NK-92 treated with Interleukin-12 subunit alpha and Interleukin-12 subunit beta, amount 100 ng/mL, for 24 hours (cell line): ENCODE measurements at regions not wholly inside any gene's neighbourhood (a gene's known extent, or its start where the extent isn't known, plus 50 kb on each side); places are given as distances from the start of the nearest gene placed in this dataset.

Experiments
- DNase-seq: peaks from one replicate; lab custom pipeline; 2025; lab: John Stamatoyannopoulos, UW

- DNase-seq: no peak
Observed at GRCh38 chr20:37643400-37643799, 50.4 kb upstream of the CTNNBL1 start.

GRCh38 chr20:37642246-37642645 lies 51.6 kb upstream of the CTNNBL1 start:
- DNase-seq: no peak

- DNase-seq: no peak
Observed at GRCh38 chr20:37640600-37641561, 52.9 kb upstream of the CTNNBL1 start.

- DNase-seq: no peak
Observed at GRCh38 chr20:37638527-37638926, 55.3 kb upstream of the CTNNBL1 start.

DNA sequence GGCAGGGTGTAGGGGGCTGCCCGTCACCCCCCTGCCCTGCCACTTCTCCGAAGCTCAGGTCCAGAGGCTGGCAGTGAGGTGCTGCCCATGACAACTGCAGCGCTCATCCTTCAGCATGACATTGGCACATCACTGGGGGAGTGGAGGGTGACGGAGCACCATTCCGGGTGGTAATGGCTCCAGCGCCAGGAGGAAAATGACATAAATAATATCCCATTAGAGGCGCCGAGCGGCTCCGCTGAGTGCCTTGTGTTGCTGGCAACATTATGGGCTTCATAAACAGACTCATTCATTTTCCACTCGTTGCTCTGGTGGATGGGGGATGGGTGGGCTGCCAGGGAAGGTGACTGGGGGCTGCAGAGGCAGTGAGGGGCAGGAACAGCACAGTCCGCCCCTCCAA lies 56.9 kb upstream of the CTNNBL1 start:
- no peak for DNase-seq

GRCh38 chr20:37636212-37636975 lies 57.4 kb upstream of the CTNNBL1 start:
- no peak for DNase-seq

DNA sequence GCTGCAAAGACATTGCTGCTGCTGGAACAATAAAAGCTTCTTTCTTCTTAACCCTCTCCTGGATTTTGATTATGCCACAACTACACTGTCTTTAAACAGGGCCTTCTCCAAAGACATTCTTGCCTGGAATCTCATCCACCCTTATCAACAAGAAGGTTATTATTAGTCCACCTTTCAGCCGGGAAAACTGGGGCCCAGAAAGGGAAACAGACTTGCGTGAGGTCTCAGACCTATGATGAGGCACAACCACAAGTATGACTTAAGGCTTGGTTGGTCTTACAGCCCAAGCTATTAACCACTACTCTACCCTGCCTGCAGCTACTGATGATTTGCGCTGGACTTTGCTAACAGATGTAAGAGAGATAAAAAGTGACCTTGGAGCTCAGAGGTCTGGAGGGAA lies 62.8 kb upstream of the CTNNBL1 start:
- no peak for DNase-seq

DNA sequence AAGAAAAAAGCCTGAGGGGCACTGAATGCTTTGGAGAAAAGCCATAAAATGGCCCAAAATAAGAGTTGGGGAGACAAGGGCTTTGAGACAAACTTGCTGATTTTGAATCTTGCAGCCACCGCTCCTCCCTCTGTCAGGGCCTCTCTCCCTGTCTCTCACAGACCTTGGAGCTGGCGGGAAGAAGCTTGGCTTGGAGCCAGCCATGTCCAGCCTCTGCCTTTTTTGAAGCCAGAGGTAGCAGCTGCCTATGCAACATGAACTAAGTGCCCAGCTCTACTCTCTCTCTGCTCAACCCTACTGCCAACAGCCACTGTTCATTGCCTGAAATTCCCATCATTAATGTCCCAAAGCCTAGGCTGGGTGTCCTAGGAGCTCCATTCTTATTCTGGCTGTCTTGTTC lies 63.7 kb upstream of the CTNNBL1 start:
- no peak for DNase-seq

DNA sequence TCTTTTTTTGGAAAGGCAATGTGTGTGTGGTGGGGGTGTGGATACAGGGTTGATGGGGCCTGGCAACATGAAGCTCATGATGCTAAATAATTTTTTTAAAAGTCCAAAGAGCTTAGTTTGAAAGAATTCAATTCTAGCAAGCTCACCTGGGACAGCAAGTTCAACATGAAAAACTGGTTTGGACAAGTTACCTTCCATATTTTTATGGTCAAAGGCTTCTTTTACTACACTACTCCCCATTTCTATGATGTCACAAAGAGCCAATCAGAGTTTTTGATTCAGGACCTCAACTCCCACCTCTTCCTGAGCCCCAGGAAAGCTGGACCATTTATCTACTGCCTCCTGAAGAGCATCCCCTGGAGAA lies 66.1 kb upstream of the CTNNBL1 start:
- no peak for DNase-seq

GRCh38 chr20:37627060-37627766 lies 66.6 kb upstream of the CTNNBL1 start:
- DNase-seq: no peak

DNA sequence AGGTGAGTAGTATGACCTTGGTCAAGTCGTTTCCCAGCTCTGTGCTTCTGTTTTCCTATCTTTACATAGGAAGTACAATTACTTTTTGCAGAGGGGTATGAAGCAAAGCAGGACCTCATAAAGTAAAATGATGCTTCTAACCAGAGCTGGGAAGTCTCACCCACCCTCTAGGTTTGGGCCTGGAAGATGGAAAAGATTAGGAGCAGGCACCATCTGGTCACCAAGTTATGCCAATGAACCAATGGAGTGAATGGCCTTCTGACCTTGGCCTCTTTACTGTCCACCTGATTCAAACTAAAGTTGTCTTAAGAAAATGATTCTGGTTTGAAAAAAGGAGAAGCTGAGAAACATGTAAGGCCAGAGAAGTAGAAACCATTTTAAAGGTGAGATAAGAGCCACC lies 68.9 kb upstream of the CTNNBL1 start:
- no peak for DNase-seq

DNA sequence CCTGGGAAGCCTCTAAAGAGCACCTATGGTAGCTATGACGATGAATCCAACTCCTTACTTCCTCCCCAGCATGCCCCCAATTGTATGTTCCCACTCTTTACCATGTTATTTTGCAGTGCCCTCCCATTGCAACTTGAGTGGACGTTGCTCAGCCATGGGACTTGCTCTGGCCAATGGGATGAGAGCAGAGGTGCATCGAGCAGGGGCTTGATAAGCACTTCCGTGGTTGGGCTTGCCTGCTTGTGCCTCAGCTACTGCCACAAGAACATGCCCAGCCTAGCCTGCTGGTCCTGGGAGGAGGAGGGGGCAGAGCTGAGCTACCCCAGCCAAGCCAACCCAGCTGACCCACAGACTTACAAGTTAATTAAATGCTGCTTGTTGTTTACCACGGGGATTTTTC lies 71.1 kb upstream of the CTNNBL1 start:
- DNase-seq: no peak

GRCh38 chr20:37619496-37619895 lies 74.3 kb upstream of the CTNNBL1 start:
- DNase-seq: no peak

GRCh38 chr20:37616110-37616425 lies 77.8 kb upstream of the CTNNBL1 start:
- no peak for DNase-seq

GRCh38 chr20:37615340-37616109 lies 78.3 kb upstream of the CTNNBL1 start:
- peak; percentile 8 for DNase-seq

DNA sequence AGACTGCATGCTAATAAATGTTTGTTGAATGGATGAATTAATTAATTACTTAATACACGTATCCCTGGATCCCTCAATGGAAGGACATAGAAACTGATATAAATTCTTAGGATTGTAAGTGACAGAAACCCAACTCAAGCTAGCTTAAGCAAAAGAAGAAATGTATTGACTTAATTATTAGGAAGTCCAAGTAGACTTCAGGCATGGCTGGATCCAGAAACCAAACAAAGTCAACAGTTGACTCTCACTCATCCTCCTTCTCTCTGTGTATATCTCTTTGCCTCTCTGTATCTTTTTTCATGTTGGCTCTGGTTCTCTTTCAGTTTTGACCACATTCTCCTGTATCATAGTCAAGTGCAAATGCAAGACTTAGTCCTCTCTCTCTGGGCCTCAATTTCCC lies 82.0 kb upstream of the CTNNBL1 start:
- DNase-seq: no peak

GRCh38 chr20:37611346-37611745 lies 82.5 kb upstream of the CTNNBL1 start:
- DNase-seq: no peak

GRCh38 chr20:37610203-37610798 lies 82.6 kb upstream of the BLCAP start:
- DNase-seq: no peak

- DNase-seq: no peak
Observed at GRCh38 chr20:37602634-37603033, 75.0 kb upstream of the BLCAP start.

DNA sequence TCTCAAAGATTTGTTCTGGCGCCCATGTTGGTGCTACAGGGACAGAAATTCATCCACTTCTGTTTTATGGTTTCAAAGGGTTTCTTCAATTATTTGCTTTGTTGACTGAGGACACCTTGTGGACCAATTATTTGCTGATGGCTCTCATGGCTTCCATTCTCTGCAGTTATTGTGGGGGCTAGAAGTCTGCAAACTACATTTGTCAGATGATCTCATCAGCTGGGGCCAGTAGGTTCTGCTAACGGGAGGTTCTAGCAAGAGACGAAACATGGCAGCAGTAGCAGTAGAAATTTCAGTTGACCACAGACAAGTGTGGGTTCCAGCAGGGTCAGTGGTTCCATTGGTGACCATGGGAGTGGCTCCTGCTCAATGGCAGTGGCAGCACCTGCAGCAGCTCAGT lies 72.8 kb upstream of the BLCAP start:
- no peak for DNase-seq

DNA sequence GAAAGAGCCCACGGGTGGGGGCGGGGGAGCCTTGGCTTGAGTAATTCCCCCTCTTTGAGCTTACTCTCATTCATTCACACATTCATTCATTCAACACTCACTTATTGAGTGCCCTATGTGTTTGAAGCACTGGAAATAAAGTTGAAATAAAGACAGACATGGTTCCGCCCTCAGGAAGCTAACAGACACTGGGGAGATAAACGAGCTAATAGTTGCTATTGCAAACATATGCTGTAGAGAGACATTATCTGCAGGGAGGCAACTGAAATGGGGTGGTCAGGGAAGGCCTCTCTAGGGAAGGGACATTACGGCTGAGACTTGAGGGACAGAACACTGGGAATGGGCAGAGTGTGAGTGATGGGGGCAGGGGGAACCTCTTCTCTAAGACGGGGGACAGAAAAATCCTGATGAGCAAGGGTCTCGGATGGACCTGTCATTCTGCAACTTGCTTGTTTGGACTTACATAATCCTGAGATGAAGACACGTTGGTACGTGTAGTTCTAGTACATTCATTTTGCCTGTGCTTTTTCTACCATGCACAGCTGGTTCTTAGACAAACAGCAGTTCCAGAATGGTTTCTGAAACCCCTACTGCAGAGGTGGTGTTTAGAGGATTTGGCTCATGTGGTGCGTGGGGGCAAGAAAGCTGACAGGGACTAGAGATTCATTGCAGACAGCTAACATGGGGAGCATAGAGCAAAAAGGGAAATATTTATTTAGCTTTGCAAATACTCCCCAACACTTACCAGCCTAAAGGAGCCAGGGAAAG lies 71.1 kb upstream of the BLCAP start:
- DNase-seq: no peak
